Loucy (cell line): ENCODE measurements at regions not wholly inside any gene's neighbourhood (a gene's known extent, or its start where the extent isn't known, plus 50 kb on each side); places are given as distances from the start of the nearest gene placed in this dataset.

Source experiments
- H2AFZ ChIP-seq: fragments of 200-600 bp; sonication (generic); 2 replicates; pipeline ENCODE4 v1.6.0; 2016; ENCODE audit warnings: antibody characterized with exemption, mild to moderate bottlenecking, low read length, moderate library complexity
- H3F3A ChIP-seq: fragments of 200-600 bp; 2 replicates; pipeline ENCODE4 v1.6.0; 2016; ENCODE audit warnings: antibody characterized with exemption, low read depth, mild to moderate bottlenecking
- H3K27me3 ChIP-seq: fragments of 200-600 bp; sonication (generic); 2 replicates; pipeline ENCODE4 v1.6.1; 2014; ENCODE audit warnings: low read length, mild to moderate bottlenecking; ENCODE audit not compliant: insufficient read depth, poor library complexity, severe bottlenecking
- H3K36me3 ChIP-seq: fragments of 200-600 bp; sonication (generic); 2 replicates; pipeline ENCODE4 v1.6.1; 2016; ENCODE audit warnings: low read length; ENCODE audit not compliant: insufficient read depth
- H3K4me1 ChIP-seq: fragments of 200-600 bp; sonication (generic); 2 replicates; pipeline ENCODE4 v1.5.1; 2014; ENCODE audit warnings: low read length, mild to moderate bottlenecking; ENCODE audit not compliant: insufficient read depth, poor library complexity, severe bottlenecking
- H3K4me2 ChIP-seq: fragments of 200-600 bp; sonication (generic); 2 replicates; pipeline ENCODE4 v1.6.0; 2014; ENCODE audit warnings: antibody characterized with exemption, low read length, low read depth, mild to moderate bottlenecking; ENCODE audit not compliant: poor library complexity, severe bottlenecking
- H3K4me3 ChIP-seq: fragments of 200-600 bp; sonication (generic); 2 replicates; pipeline ENCODE4 v1.5.1; 2014; ENCODE audit warnings: low read length, mild to moderate bottlenecking, mixed read lengths; ENCODE audit not compliant: poor library complexity, severe bottlenecking
- H3K79me2 ChIP-seq: fragments of 200-600 bp; sonication (generic); 2 replicates; pipeline ENCODE4 v1.6.1; 2014; ENCODE audit warnings: low read length; ENCODE audit not compliant: insufficient read depth
- H3K9ac ChIP-seq: fragments of 200-600 bp; sonication (generic); 2 replicates; pipeline ENCODE4 v1.6.0; 2014; ENCODE audit warnings: mild to moderate bottlenecking, low read depth, low read length, moderate library complexity; ENCODE audit not compliant: poor library complexity, severe bottlenecking
- H3K9me2 ChIP-seq: fragments of 200-600 bp; sonication (generic); replicated peaks from 2 replicates; pipeline ENCODE4 v1.6.1; 2016; ENCODE audit warnings: low read depth, low read length, mixed read lengths
- H3K9me3 ChIP-seq: fragments of 200-600 bp; sonication (generic); 2 replicates; pipeline ENCODE4 v1.6.1; 2014; ENCODE audit warnings: mild to moderate bottlenecking, antibody characterized with exemption, low read length, low read depth; ENCODE audit not compliant: insufficient read depth
- H4K20me1 ChIP-seq: fragments of 200-600 bp; sonication (generic); 2 replicates; pipeline ENCODE4 v1.6.0; 2014; ENCODE audit warnings: antibody characterized with exemption, low read length, mild to moderate bottlenecking; ENCODE audit not compliant: insufficient read depth, poor library complexity, severe bottlenecking
- EZH2phosphoT487 ChIP-seq: fragments of 200-600 bp; IDR thresholded peaks from 2 replicates; pipeline ENCODE4 v1.6.1; 2018; ENCODE audit warnings: antibody characterized with exemption, mild to moderate bottlenecking, moderate library complexity, borderline replicate concordance
- TF ChIP-seq, protein P1 (sequence below): fragments of 200-600 bp; sonication (generic); conservative IDR thresholded peaks from 2 replicates; pipeline ENCODE4 v1.5.1; 2014; ENCODE audit warnings: mild to moderate bottlenecking, antibody characterized with exemption, low read length

DNA sequence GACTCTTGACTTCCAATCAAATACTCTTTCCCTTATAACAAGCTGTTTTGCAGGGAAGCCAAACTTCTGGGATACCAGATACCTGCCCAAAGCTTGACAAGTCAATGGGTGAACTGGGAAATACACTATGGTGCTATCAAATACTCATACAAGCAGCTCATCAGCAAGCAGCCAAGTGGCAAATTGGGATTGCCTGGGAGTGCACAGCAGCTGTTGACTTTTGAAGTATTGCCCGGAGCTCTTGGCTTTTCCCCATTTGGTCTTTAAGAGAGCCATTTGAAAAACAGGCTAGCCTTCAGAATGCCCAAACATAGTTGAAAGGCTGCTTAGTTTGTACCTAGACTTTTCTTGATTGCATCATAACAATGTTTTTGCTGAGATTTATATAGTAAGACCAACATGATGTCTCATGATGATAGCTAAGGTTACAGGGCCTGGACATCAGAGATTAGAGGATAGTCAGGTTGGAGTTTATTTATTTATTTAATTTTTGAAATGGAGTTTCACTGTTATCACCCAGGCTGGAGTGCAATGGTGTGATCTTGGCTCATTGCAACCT, 210.1 kb upstream of the ZNF608 start:
- Histone ChIP-seq H3K79me2 (no peaks in the 10 kb centered on the region), H3K9ac (no peak overlapping the region), H2AFZ (no peak overlapping the region), H3K27me3 (no peaks in the 10 kb centered on the region), H3K4me2 (no peak overlapping the region), H3K4me1 (no peaks in the 10 kb centered on the region), H3K36me3 (no peaks in the 10 kb centered on the region), H4K20me1 (no peaks in the 10 kb centered on the region), H3K9me3 (no peaks in the 10 kb centered on the region), H3K9me2 (no peaks in the 10 kb centered on the region), H3F3A (no peaks in the 10 kb centered on the region), H3K4me3 (no peak overlapping the region)
- no peak for TF ChIP-seq EZH2phosphoT487
- TF ChIP-seq, protein P1, sequence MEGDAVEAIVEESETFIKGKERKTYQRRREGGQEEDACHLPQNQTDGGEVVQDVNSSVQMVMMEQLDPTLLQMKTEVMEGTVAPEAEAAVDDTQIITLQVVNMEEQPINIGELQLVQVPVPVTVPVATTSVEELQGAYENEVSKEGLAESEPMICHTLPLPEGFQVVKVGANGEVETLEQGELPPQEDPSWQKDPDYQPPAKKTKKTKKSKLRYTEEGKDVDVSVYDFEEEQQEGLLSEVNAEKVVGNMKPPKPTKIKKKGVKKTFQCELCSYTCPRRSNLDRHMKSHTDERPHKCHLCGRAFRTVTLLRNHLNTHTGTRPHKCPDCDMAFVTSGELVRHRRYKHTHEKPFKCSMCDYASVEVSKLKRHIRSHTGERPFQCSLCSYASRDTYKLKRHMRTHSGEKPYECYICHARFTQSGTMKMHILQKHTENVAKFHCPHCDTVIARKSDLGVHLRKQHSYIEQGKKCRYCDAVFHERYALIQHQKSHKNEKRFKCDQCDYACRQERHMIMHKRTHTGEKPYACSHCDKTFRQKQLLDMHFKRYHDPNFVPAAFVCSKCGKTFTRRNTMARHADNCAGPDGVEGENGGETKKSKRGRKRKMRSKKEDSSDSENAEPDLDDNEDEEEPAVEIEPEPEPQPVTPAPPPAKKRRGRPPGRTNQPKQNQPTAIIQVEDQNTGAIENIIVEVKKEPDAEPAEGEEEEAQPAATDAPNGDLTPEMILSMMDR = no peak

DNA sequence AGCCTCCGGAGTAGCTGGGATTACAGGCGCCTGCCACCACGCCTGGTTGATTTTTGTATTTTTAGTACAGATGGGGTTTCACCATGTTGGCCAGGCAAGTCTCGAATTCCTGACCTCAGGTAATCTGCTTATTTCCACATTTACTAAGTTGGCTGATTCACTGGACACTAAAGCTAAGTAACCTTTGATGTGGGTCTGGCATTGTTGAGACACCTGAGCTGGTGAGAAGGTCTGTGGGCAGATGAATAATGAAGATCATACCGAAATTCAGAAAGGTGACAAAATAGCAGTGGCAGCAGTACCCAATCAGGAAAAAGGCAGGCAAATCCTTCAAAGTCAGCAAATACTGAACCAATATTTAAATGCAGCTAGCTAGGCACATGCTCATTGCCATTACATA, 210.6 kb upstream of the ZNF608 start:
- no peak overlapping the region for H3K9ac ChIP-seq
- H3K9me2 ChIP-seq = no peaks in the 10 kb centered on the region
- H2AFZ ChIP-seq = no peak overlapping the region
- H3K9me3 ChIP-seq = no peaks in the 10 kb centered on the region
- TF ChIP-seq EZH2phosphoT487 = no peak
- TF ChIP-seq, protein P1 = no peak
- no peak overlapping the region for H3K4me2 ChIP-seq
- H3K36me3 ChIP-seq = no peaks in the 10 kb centered on the region
- H3K79me2 ChIP-seq = no peaks in the 10 kb centered on the region
- no peak overlapping the region for H3K4me3 ChIP-seq
- H3K27me3 ChIP-seq = no peaks in the 10 kb centered on the region
- H3K4me1 ChIP-seq = no peaks in the 10 kb centered on the region
- no peaks in the 10 kb centered on the region for H4K20me1 ChIP-seq
- H3F3A ChIP-seq = no peaks in the 10 kb centered on the region

DNA sequence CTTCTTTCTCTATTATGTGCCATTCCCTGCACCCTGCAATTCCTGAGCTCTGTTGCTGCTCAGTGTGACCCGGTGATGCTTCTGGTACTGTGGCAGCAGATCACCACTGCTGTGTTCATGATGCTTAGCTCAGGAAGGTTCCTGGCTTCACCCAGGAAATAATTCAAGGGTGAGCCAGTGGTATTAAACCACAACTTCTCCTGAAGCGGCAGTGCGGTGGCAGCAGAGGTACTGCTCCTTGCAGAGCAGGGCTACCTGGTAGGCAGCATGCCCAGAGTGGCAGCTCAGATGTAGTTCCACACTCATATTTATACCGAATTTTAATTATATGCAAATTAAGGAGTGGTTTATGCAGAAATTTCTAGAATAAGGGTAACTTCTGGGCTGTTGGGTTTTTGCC, 213.8 kb upstream of the ZNF608 start:
- Histone ChIP-seq H4K20me1 (no peaks in the 10 kb centered on the region), H2AFZ (no peak overlapping the region), H3K4me3 (no peak overlapping the region), H3K4me2 (no peak overlapping the region), H3K9ac (no peak overlapping the region), H3K4me1 (no peaks in the 10 kb centered on the region), H3K27me3 (no peaks in the 10 kb centered on the region), H3K9me2 (no peaks in the 10 kb centered on the region), H3F3A (no peaks in the 10 kb centered on the region), H3K9me3 (no peaks in the 10 kb centered on the region), H3K36me3 (no peaks in the 10 kb centered on the region), H3K79me2 (no peaks in the 10 kb centered on the region)
- TF ChIP-seq, protein P1 = no peak
- no peak for TF ChIP-seq EZH2phosphoT487
